Activated B cell treated with CpG ODN at 0.5 μM for 24 hours (primary cell): ENCODE measurements at regions not wholly inside any gene's neighbourhood (a gene's known extent, or its start where the extent isn't known, plus 50 kb on each side); places are given as distances from the start of the nearest gene placed in this dataset.

Experiments
- ATAC-seq: fragments of 200-7000 bp; cut with Tn5 transposase; one replicate; pipeline ENCODE4 v1.10.0; 2021; ENCODE audit warnings: low read depth, mild to moderate bottlenecking, moderate library complexity
- CTCF ChIA-PET: fragments of 350-600 bp; sonication (Branson Sonifier 250); formaldehyde crosslinking; loops from one replicate; lab custom pipeline; 2021; ENCODE audit warnings: antibody characterized with exemption; lab: Charles Lee
- POLR2A ChIA-PET: fragments of 350-600 bp; sonication (Branson Sonifier 250); formaldehyde crosslinking; loops from one replicate; lab custom pipeline; 2021; ENCODE audit warnings: antibody characterized with exemption; lab: Charles Lee
- DNase-seq: peaks from one replicate; pipeline ENCODE4 v3.0.0; 2022
- H3K27ac Mint-ChIP-seq: one replicate; pipeline ENCODE4 v1.8.0; 2020; ENCODE audit warnings: mixed read lengths
- H3K27me3 Mint-ChIP-seq: one replicate; pipeline ENCODE4 v1.8.0; 2021; ENCODE audit warnings: mixed read lengths
- H3K36me3 Mint-ChIP-seq: one replicate; pipeline ENCODE4 v1.8.0; 2021; ENCODE audit warnings: low read depth, mixed read lengths
- H3K4me1 Mint-ChIP-seq: one replicate; pipeline ENCODE4 v1.8.0; 2021; ENCODE audit warnings: mixed read lengths
- H3K4me3 Mint-ChIP-seq: one replicate; pipeline ENCODE4 v1.8.0; 2020; ENCODE audit warnings: mild to moderate bottlenecking, mixed read lengths
- H3K9me3 Mint-ChIP-seq: one replicate; pipeline ENCODE4 v1.8.0; 2020; ENCODE audit warnings: mixed read lengths
- intact Hi-C: fragments of 100-400 bp; cut with micrococcal nuclease; formaldehyde crosslinking; loops from one replicate; pipeline ENCODE4 v1.15.1; 2024
- TF ChIP-seq, protein P1 (sequence below): fragments of 200-600 bp; IDR thresholded peaks from one replicate; pipeline ENCODE4 v1.8.0; 2022; ENCODE audit warnings: antibody characterized with exemption, mild to moderate bottlenecking

DNA sequence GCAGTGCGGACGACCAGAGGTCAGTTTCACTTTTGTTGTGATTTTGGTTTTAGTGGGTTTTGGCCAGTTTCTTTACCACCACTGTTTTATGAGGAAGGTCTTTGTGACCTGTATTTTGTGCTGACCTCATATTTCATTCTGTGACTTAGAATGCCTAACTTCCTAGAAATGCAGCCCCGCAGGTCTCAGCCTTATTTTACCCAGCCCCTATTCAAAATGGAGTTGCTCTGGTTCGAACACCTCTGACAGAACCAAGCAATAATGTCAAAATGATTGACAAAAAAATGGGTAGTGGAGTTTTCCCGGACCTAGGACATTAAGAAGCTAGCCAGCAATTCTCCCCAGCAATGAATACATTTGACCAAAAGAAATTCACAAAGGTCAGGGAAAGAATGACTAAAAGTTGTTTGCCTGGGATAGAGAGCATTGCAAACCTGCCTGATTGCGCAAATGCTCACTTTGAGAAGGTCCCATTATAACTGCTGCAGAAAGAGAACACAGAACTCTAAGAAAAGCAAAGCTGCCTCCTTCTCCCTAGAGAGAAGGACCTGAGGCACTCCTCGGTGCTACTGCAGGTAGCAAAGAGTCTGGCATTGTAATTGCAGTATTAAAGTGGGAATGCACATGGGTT, 288.8 kb downstream of the ADGB start:
- H3K27ac Mint-ChIP-seq, result no peak overlapping the region
- H3K9me3 Mint-ChIP-seq, result no peaks in the 10 kb centered on the region
- DNase-seq (no peak), ATAC-seq (no peak)
- POLR2A ChIA-PET, result no interaction called here
- CTCF ChIA-PET, result no interaction called here
- TF ChIP-seq, protein P1, sequence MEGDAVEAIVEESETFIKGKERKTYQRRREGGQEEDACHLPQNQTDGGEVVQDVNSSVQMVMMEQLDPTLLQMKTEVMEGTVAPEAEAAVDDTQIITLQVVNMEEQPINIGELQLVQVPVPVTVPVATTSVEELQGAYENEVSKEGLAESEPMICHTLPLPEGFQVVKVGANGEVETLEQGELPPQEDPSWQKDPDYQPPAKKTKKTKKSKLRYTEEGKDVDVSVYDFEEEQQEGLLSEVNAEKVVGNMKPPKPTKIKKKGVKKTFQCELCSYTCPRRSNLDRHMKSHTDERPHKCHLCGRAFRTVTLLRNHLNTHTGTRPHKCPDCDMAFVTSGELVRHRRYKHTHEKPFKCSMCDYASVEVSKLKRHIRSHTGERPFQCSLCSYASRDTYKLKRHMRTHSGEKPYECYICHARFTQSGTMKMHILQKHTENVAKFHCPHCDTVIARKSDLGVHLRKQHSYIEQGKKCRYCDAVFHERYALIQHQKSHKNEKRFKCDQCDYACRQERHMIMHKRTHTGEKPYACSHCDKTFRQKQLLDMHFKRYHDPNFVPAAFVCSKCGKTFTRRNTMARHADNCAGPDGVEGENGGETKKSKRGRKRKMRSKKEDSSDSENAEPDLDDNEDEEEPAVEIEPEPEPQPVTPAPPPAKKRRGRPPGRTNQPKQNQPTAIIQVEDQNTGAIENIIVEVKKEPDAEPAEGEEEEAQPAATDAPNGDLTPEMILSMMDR, result no peak
- H3K4me3 Mint-ChIP-seq, result no peak overlapping the region
- H3K4me1 Mint-ChIP-seq, result no peaks in the 10 kb centered on the region
- no peaks in the 10 kb centered on the region for H3K36me3 Mint-ChIP-seq
- no peaks in the 10 kb centered on the region for H3K27me3 Mint-ChIP-seq
- intact Hi-C loops, result no loop called here

DNA sequence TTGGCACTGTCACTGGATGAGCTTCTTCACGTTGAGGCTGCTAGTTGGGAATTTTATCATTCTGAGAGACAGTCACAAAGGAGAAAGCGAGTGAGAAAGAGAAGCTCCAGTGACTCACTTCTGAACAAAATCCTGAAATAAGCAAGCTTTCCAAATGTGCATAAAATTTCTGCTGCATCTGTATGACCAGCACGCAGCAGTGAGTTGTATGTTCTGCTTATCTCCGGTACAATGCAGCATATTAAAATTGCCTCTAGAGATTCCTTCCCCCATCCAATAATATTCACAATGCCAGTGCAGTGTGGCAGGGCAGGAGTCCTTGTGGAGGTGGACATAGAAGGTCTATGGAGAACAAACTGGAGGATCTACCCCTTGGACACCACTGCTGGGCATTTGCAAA, 290.5 kb downstream of the ADGB start:
- intact Hi-C loops, result no loop called here
- H3K27me3 Mint-ChIP-seq, result peaks cover 2% of the 10 kb centered on the region
- H3K4me3 Mint-ChIP-seq, result no peak overlapping the region
- no peak overlapping the region for H3K27ac Mint-ChIP-seq
- ATAC-seq, result no peak
- DNase-seq, result no peak
- H3K4me1 Mint-ChIP-seq, result no peaks in the 10 kb centered on the region
- H3K36me3 Mint-ChIP-seq, result no peaks in the 10 kb centered on the region
- H3K9me3 Mint-ChIP-seq, result no peaks in the 10 kb centered on the region
- ChIA-PET CTCF (no interaction called here), POLR2A (no interaction called here)
- TF ChIP-seq, protein P1, result no peak

DNA sequence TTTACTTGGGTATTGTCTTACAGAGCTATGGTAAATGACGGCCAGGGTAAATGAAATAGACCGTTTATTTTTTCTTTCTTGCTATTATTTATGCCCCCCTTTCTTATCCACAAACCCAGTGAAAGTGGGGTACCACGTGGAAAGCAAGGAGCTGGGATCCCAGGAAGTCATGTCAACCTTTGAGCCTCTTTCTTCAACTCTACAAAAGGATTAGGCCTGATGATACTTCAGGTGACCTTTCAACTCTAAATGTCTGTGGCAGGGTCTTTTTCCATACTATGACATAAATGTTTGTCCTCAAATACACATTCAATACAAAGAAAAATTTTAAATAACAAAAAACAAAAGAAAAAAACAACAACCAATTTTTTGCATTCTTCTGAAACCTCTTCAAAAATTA, 291.4 kb downstream of the ADGB start:
- Mint-ChIP-seq H3K36me3 (no peaks in the 10 kb centered on the region), H3K4me1 (no peaks in the 10 kb centered on the region), H3K27ac (no peak overlapping the region), H3K27me3 (peaks cover 7% of the 10 kb centered on the region), H3K9me3 (no peaks in the 10 kb centered on the region), H3K4me3 (no peak overlapping the region)
- ChIA-PET POLR2A (no interaction called here), CTCF (no interaction called here)
- no peak for DNase-seq
- no peak for ATAC-seq
- intact Hi-C loops, result no loop called here
- TF ChIP-seq, protein P1, result no peak

DNA sequence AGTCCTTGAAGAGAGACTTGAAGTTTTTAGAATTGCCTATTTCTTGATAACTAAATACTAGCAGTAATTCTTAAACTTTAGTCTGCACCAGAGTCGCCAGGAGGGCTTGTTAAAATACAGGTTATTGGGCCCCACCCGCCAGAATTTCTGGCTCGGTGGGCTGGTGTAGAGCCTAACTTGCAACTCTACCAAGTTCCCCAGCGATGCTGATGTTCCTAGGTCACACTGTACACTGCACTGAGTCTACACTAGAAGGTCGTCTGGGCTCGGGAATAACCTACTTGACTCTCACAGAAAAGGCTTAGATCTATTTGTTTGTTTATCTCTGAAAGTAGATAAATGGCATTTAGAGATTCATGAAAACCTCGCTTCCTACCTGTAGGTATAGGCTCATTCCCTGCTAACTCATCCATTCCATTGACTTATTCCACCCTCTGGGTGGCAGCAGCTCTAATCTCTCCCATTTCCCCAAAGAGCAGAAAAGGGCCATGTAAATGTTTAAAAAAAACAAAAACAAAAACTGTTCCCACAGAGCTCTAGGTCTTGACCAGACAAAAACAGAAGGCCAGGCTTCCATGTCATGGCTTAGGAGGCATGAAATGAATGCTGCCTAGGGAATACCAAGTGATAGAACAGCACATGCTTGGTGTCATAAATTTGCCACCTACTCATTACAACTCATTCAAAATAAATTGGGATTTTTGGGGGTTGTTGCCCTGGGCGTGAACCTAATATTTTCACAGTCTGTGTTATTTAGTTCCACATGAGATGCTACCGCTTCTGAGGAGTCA, 292.1 kb downstream of the ADGB start:
- no peaks in the 10 kb centered on the region for H3K4me1 Mint-ChIP-seq
- H3K4me3 Mint-ChIP-seq, result no peak overlapping the region
- TF ChIP-seq, protein P1, result no peak
- ATAC-seq (no peak), DNase-seq (no peak)
- intact Hi-C loops, result no loop called here
- peaks cover 7% of the 10 kb centered on the region for H3K27me3 Mint-ChIP-seq
- no peaks in the 10 kb centered on the region for H3K9me3 Mint-ChIP-seq
- ChIA-PET POLR2A (no interaction called here), CTCF (no interaction called here)
- H3K36me3 Mint-ChIP-seq, result no peaks in the 10 kb centered on the region
- no peak overlapping the region for H3K27ac Mint-ChIP-seq

DNA sequence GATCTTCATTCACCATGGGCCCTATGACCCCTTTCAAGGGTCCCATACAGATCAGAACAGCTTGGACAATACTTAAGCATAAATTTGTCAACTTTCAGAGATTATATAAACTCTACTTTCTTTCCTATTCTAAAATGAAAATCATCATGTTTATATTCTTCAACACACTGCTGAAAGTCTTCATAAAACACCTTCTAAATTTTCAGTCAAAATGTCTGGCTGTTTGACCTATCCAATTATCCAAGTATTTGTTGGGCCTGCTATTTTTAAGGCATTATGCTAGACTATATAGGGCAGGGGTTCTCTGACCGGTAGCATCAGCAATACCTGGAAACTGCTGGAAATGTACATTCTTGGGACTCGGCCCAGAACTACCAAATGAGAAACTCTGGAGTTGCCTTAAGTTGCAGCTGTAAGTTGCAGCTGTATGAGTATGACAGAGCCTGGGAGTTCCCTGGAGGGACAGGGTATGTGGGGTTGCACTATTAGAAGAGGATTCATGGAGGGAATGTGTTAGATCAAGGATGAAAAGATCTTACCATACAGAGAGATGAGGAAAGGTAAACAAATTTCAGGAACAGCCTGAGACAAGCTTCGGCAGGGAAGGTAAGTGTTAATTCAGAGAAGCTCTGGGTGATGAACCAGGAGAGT, 293.0 kb downstream of the ADGB start:
- H3K27me3 Mint-ChIP-seq, result peaks cover 7% of the 10 kb centered on the region
- intact Hi-C loops, result no loop called here
- H3K9me3 Mint-ChIP-seq, result no peaks in the 10 kb centered on the region
- no peaks in the 10 kb centered on the region for H3K36me3 Mint-ChIP-seq
- DNase-seq (no peak), ATAC-seq (no peak)
- ChIA-PET CTCF (no interaction called here), POLR2A (no interaction called here)
- TF ChIP-seq, protein P1, result no peak
- no peak overlapping the region for H3K27ac Mint-ChIP-seq
- H3K4me3 Mint-ChIP-seq, result no peak overlapping the region
- no peaks in the 10 kb centered on the region for H3K4me1 Mint-ChIP-seq
